ENCODE measurements at regions not wholly inside any gene's neighbourhood (a gene's known extent, or its start where the extent isn't known, plus 50 kb on each side); places are given as distances from the start of the nearest gene placed in this dataset.

DNA sequence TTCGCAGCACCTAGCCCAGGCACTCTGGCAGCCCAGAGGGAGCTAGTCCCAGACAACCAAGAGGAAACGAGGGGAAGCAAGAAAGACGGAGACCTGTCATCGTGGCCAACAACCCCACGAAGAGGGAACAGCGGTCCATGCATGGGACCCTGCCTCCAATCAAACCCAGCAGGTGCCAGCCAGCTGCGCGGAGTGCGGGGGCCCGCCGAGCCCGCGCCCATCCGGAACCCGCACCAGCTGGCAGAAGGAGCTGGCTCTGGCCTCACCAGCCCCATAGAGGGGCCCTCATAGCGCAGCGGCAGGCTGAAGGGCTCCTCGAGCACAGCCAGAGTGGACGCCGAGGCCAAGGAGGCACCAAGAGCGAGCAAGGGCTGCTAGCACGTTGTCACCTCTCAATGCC, 332.4 kb upstream of the MAGEB18 start:
- no peak overlapping the region for H3K4me3 ChIP-seq (ENCODE audit: low read length)
- TF ChIP-seq, protein P1, sequence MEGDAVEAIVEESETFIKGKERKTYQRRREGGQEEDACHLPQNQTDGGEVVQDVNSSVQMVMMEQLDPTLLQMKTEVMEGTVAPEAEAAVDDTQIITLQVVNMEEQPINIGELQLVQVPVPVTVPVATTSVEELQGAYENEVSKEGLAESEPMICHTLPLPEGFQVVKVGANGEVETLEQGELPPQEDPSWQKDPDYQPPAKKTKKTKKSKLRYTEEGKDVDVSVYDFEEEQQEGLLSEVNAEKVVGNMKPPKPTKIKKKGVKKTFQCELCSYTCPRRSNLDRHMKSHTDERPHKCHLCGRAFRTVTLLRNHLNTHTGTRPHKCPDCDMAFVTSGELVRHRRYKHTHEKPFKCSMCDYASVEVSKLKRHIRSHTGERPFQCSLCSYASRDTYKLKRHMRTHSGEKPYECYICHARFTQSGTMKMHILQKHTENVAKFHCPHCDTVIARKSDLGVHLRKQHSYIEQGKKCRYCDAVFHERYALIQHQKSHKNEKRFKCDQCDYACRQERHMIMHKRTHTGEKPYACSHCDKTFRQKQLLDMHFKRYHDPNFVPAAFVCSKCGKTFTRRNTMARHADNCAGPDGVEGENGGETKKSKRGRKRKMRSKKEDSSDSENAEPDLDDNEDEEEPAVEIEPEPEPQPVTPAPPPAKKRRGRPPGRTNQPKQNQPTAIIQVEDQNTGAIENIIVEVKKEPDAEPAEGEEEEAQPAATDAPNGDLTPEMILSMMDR (conservative IDR thresholded peaks at IDR 0.05; ENCODE audit: low read length) = no peak
- DNase-seq (ENCODE audit: low read depth) = no peak

DNA sequence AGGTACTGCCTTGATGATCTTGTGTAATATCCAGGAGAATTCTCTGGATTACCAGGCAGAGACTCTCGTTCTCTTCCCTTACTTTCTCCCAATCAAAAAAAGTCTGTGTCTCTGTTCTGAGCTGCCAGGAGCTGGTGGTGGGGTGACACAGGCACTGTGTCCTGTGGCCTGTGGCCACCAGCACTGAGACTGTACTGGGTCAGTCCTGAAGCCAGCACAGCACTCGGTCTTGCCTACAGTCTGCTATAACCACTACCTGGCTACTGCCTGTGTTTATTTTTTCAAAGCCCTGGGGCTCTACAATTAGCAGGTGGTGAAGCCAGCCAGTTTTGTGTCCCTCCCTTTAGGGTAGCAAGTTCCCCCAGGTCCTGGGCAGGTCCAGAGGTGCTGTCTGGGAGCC, 331.1 kb upstream of the MAGEB18 start:
- no peak for DNase-seq (ENCODE audit: low read depth)
- no peak overlapping the region for H3K4me3 ChIP-seq (ENCODE audit: low read length)
- TF ChIP-seq, protein P1 (conservative IDR thresholded peaks at IDR 0.05; ENCODE audit: low read length) = no peak

DNA sequence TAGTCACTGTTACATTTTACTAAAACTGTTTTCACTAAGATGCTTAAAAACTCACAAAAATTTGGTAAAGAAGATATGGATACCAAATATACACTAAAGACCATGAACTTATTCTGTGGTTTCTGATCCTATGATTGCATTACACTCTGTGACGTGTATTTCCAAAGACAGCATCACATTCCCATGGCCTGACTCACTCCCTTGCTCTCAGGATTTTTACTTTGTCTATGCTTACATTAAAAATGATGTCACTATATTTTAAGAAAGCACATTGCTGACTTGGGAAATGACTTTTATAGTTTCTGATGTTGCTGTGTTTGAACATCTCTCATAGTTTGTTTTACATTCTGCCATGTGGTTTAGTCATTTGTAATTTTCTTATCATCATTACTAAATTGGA, 327.9 kb upstream of the MAGEB18 start:
- no peak overlapping the region for H3K4me3 ChIP-seq (ENCODE audit: low read length)
- no peak for DNase-seq (ENCODE audit: low read depth)
- TF ChIP-seq, protein P1 (conservative IDR thresholded peaks at IDR 0.05; ENCODE audit: low read length) = no peak

DNA sequence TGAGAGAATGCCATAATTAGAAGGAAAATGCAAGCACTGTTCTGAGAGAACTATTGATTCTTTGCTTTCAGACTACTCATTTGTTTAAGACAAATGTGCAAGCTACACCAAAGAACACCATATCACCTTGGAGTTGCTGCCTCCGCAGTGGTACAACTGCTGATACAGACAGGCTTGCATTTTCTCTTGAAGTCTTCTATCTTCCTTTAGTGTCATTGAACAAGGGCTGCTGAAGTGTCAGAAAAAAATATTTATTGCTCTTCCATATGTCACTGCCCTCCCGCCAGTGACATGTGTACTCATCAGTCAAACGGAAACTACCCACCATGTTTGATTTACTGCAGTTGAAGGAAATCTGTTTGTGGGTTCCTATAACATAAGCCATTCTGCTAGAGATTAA, 318.3 kb upstream of the MAGEB18 start:
- H3K4me3 ChIP-seq (ENCODE audit: low read length) = no peak overlapping the region
- TF ChIP-seq, protein P1 (conservative IDR thresholded peaks at IDR 0.05; ENCODE audit: low read length) = no peak
- no peak for DNase-seq (ENCODE audit: low read depth)

DNA sequence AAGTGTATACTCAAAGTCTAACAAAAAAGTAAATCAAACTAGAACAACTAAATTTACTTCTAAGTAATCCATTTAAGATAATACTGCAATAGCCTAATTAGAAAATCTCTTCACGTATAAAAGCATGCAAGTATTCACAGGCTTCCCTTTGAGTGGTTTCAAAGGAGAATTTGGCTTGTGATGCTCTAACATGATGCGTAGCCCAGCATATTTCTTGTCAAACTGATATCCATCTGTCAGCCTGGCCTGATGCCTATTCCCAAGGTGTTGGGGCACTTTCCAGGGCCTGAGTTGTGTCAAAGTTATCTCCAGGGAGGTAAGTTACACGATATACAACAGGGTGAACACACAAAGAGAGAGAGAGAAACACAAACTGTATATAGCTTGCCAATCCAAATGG, 287.0 kb upstream of the MAGEB18 start:
- no peak for DNase-seq (ENCODE audit: low read depth)
- TF ChIP-seq, protein P1 (conservative IDR thresholded peaks at IDR 0.05; ENCODE audit: low read length) = no peak

DNA sequence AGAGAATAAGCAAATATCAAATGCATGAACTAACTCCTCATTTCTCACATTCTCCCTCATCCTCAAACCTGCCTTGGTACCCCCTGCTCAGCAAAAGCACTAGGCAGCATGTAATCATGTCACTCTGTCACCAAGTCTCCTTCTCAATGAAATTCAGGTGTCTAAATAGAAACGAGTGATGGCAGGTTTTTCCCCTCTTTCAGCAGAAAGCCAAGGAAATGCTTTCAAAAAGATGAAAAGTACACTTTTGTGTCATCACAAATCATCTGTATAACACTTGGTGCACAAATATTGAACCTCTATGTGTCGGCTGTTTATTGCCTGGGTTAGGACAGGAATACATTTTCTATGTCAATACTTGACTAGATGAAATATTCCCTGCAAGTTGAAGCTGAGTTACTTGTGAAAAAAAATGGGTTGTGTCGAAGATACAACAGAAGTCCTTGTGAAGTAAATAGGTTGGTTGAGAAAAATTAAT, 285.1 kb upstream of the MAGEB18 start:
- TF ChIP-seq, protein P1 (conservative IDR thresholded peaks at IDR 0.05; ENCODE audit: low read length) = no peak
- no peak for DNase-seq (ENCODE audit: low read depth)
- no peak overlapping the region for H3K4me3 ChIP-seq (ENCODE audit: low read length)

More for the DNA sequence above, 287.0 kb upstream of the MAGEB18 start:
- H3K4me3 ChIP-seq (ENCODE audit: low read length) = no peak overlapping the region

DNA sequence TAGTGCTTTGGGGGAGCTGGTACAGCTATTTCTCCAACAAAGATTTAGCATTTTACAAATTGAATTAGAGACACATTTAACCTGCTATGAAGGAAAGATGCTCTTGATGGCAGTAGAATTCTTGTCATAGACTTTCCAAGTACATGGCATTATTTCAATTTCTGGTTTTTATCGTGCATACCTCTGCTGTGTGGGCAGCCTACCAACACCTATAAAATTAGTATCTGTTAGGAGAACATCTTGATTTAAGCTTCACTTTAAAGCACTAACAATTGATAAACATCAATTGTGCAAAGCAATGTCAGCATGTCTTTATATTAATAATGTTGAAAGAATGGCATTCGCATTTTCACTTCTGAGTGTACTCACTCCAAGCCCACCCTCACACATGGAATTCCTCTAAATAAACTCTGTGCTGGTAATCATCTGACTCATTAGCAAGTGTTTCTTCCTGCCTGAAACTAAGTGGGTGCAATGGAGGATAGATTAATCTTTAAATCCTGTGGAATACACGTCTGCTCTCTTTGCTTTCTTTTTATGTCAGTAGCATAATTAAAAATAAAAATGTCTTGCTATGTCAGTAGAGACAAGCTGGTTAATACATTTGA, 279.8 kb upstream of the MAGEB18 start:
- no peak overlapping the region for H3K4me3 ChIP-seq (ENCODE audit: low read length)
- DNase-seq (ENCODE audit: low read depth) = peak; percentile 3
- TF ChIP-seq, protein P1 (conservative IDR thresholded peaks at IDR 0.05; ENCODE audit: low read length) = no peak; the same call in 1 of the 2 replicates

Measured in AG10803 (cell line).